Activated T-cell treated with anti-CD3 and anti-CD28 coated beads, Interleukin-2, amount 50 U/mL, for 72 hours (primary cell): ENCODE measurements at regions not wholly inside any gene's neighbourhood (a gene's known extent, or its start where the extent isn't known, plus 50 kb on each side); places are given as distances from the start of the nearest gene placed in this dataset.
"Not testable (repeated sequence)": the region's sequence is repeated elsewhere in the genome, so short reads cannot be mapped to it uniquely, and the experiment has no call there.

Experiments used
- ATAC-seq, 2 donors: fragments of 150-1000 bp; cut with Tn5 transposase; replicated peaks in 1 of 2; 2 replicates each; pipeline ENCODE4 v1.10.0; 2021; ENCODE audit warnings: moderate library complexity in 2 of 2, mild to moderate bottlenecking in 1 of 2
- DNase-seq, 2 donors: peaks; one replicate each; pipeline ENCODE4 v3.0.0; 2021 to 2022; ENCODE audit warnings: mixed read lengths in 1 of 2
- H3K27ac Mint-ChIP-seq: one replicate; pipeline ENCODE4 v1.8.0; 2022; ENCODE audit warnings: mild to moderate bottlenecking, moderate library complexity, mixed read lengths
- H3K27me3 Mint-ChIP-seq: one replicate; pipeline ENCODE4 v1.8.0; 2022; ENCODE audit warnings: low read depth, mixed read lengths
- H3K36me3 Mint-ChIP-seq, 2 donors: one replicate each; pipeline ENCODE4 v1.8.0; 2022; ENCODE audit warnings: mixed read lengths in 2 of 2, mild to moderate bottlenecking in 1 of 2; ENCODE audit not compliant: insufficient read depth in 2 of 2
- H3K4me1 Mint-ChIP-seq: one replicate; pipeline ENCODE4 v1.8.0; 2022; ENCODE audit warnings: low read depth, mixed read lengths
- H3K4me3 Mint-ChIP-seq, 2 donors: one replicate each; pipeline ENCODE4 v1.8.0; 2022; ENCODE audit warnings: mild to moderate bottlenecking in 2 of 2, mixed read lengths in 2 of 2, moderate library complexity in 2 of 2
- H3K9me3 Mint-ChIP-seq, 2 donors: one replicate each; pipeline ENCODE4 v1.8.0; 2022; ENCODE audit warnings: mixed read lengths in 2 of 2

DNA sequence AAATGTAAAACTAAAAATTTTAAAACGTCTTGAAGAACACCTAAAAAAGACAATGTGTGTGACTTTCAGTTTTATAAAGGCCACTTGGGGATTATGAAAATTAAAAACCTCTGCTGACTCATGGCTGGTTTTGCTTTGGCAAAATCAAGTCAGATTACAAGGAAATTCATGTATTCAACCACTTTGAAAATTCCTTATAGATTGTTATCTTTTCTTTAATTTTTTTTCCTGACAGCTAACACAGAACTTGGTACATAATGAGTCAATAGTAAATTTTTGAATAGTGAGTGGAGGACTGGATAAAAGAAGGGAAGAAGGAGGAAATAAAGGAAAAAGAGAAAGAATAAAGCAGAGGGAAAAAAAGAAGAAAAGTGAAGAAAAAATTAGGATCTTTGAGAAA lies 1774.7 kb upstream of the ACO1 start:
- DNase-seq, result no peak
- H3K27ac Mint-ChIP-seq, result no peak overlapping the region
- H3K4me3 Mint-ChIP-seq, result no peak overlapping the region
- no peaks in the 10 kb centered on the region for H3K4me1 Mint-ChIP-seq
- H3K27me3 Mint-ChIP-seq, result no peaks in the 10 kb centered on the region
- H3K36me3 Mint-ChIP-seq, result no peaks in the 10 kb centered on the region
- peaks cover 2% of the 10 kb centered on the region in 2 donors for H3K9me3 Mint-ChIP-seq
- ATAC-seq, result no peak

DNA sequence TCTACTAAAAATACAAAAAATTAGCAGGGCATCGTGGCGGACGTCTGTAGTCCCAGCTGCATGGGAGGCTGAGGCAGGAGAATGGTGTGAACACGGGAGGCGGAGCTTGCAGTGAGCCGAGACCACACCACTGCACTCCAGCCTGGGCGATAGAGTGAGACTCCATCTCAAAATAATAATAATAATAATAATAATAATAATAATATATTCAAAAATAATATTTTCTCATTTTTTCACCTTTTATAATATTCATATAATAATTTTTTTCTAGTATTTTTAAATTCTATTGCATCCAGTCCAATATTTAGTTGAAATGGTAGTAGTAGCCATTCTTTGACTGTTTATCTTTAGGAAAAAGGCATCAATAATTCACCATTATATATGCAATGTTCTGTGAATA lies 1767.7 kb upstream of the ACO1 start:
- H3K4me3 Mint-ChIP-seq, H3K27me3 Mint-ChIP-seq, DNase-seq, H3K36me3 Mint-ChIP-seq, H3K9me3 Mint-ChIP-seq, ATAC-seq, H3K4me1 Mint-ChIP-seq, H3K27ac Mint-ChIP-seq: not testable (repeated sequence)

DNA sequence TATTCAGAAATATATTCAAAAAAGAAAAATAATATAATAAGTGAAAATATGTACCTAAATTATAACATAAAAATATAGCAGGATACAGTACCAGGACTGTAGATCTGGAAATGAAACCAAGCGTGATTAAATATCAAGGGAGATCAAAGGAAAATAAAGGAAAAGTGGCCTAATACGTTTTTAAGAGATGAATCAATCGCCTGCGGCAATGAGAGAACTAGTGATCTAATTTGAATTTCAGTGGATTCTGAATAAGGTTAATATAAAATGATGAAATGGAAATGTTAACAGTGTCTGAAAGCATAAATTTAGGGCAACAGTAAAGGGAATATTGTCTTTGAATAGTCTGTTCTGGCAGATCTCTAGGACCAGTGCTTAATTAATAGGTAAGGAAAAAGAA lies 1761.9 kb upstream of the ACO1 start:
- ATAC-seq (no peak), DNase-seq (no peak)
- no peaks in the 10 kb centered on the region for H3K9me3 Mint-ChIP-seq
- no peak overlapping the region for H3K4me3 Mint-ChIP-seq
- H3K27ac Mint-ChIP-seq, result no peak overlapping the region
- H3K4me1 Mint-ChIP-seq, result no peaks in the 10 kb centered on the region
- no peaks in the 10 kb centered on the region for H3K27me3 Mint-ChIP-seq
- H3K36me3 Mint-ChIP-seq, result no peaks in the 10 kb centered on the region

DNA sequence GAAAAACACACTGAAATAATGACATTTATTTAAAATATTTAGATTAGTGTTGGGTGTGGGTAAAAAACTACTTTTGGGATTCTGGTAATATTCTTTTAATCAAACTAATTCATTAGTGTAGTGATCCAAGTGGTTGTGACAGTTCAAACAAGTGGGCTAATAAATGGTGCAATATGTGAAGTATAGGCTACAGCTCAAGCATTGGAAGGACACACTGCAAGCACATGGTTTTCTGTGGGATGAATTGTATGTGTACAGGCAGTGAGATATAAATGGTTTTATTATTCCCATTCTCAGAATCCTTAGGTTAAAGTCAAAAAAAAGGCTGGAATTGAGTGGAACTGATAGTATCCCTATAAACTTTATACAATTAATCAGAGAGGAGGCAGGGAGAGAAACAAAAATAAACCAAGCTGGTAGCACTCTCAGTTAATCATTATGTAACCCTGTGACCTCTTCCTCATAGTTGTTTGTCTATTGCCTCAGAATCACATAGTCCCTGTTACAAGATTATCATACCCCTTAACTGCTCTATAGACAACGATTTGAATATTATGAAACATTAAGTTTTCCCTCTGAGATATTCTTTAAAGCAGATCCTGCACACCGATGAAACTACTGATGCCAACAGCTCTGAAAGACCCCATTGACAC lies 1755.4 kb upstream of the ACO1 start:
- H3K27me3 Mint-ChIP-seq, result no peaks in the 10 kb centered on the region
- no peak overlapping the region for H3K27ac Mint-ChIP-seq
- H3K9me3 Mint-ChIP-seq, result peaks cover 0 to 2% of the 10 kb centered on the region in 2 donors
- no peak for DNase-seq
- no peak for ATAC-seq
- H3K4me3 Mint-ChIP-seq, result no peak overlapping the region
- H3K4me1 Mint-ChIP-seq, result no peaks in the 10 kb centered on the region
- H3K36me3 Mint-ChIP-seq, result no peaks in the 10 kb centered on the region

DNA sequence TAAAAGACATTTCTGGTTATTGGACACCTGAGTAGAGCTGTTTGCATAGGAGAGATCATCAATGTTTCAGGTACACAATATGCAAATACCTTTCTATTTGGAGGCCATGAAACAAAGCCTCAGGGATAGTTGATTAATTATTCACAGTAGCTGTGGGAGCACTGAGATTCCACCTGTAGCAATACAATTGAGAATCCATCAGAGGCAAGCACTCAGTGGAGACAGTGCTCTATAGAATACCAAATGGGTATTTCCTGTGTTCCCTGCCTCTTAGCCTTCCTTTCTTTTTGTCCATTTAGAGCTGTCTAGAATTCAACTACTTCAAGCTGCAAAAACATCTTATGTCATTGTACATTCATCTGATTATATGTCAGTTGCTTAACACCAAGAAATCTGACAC lies 1754.0 kb upstream of the ACO1 start:
- DNase-seq (no peak), ATAC-seq (no peak)
- Mint-ChIP-seq H3K27me3 (no peaks in the 10 kb centered on the region), H3K4me3 (no peak overlapping the region), H3K9me3 (peaks cover 0 to 2% of the 10 kb centered on the region in 2 donors), H3K36me3 (no peaks in the 10 kb centered on the region), H3K4me1 (no peaks in the 10 kb centered on the region), H3K27ac (no peak overlapping the region)

DNA sequence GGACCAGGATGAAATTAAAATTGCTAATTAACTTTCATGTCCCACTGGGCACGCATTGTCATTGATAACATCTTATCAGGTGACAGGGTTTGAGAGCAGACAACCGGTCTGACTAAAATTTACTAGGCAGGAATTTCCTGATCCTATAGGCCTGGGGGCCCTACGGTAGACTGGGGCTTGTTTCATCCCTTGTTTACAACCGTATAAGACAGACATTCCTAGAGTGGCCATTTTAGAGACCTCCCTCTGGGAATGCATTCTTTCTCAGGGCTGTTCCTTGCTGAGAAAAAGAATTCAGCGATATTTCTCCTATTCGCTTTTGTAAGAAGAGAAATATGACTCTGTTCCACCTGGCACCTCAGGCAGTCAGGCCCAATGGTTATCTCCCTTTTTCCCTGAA lies 1737.8 kb upstream of the ACO1 start:
- not testable (repeated sequence) for ATAC-seq, H3K9me3 Mint-ChIP-seq, H3K27me3 Mint-ChIP-seq, H3K36me3 Mint-ChIP-seq, H3K4me3 Mint-ChIP-seq, H3K27ac Mint-ChIP-seq, DNase-seq, H3K4me1 Mint-ChIP-seq

DNA sequence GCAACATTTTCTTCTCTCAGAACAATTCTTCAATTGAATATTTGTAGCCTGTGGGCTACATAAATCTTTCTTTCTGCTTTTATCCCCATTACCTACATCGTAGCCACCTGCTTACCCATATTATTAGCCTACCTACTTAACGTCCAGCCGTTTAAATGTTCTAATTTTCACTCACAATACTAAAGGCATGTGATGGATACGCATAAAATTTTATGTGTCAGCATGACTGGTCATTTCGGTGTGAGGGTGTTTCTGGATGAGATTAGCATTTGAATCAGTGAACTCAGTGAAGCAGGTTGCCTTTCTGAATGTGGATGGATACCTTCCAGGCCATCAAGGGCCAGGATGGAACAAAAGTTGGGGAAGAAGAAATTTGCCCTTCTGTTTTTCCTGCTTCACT lies 1722.5 kb upstream of the ACO1 start:
- H3K9me3 Mint-ChIP-seq, result no peaks in the 10 kb centered on the region
- no peaks in the 10 kb centered on the region for H3K27me3 Mint-ChIP-seq
- ATAC-seq (no peak), DNase-seq (no peak)
- H3K4me3 Mint-ChIP-seq, result no peak overlapping the region
- H3K27ac Mint-ChIP-seq, result no peak overlapping the region
- no peaks in the 10 kb centered on the region for H3K36me3 Mint-ChIP-seq
- H3K4me1 Mint-ChIP-seq, result no peaks in the 10 kb centered on the region

DNA sequence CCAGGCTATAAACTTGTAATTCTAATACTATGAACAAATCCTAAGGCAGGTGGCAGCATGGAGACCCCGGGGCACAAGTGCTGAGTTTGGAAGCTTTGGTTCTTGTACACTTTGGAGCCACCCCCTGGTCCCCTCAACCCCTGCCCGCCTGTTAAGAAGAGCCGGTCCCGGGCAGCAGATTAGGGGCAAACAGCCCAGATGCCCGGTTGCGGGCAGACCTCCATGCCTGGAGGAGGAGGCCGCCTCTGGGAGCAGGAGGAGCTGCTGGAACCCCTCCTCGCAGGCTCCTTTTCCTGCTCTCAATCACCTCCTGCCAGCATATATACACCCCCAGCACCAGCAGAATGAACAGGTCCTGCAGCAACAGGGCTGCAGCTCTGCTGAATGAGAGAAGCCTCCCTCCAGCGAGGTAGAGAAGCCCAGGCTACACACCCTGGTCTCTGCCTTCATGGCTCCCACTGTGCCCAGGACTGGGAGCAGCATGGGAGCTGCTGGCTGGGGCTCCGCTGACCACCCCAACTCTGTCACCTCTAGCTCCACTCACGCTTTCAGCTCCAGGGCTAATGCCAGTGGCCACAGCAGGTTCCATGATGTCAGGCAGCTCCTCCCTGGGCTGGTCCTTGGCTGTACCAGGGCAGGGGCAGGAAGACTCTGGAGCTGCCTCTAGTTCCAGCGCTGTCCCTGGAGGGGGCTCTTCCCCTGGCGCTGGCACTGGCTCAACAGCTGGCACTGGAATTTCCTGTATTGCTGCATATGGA lies 1713.5 kb upstream of the ACO1 start:
- Mint-ChIP-seq H3K9me3 (no peaks in the 10 kb centered on the region), H3K4me3 (no peak overlapping the region), H3K36me3 (no peaks in the 10 kb centered on the region), H3K27me3 (no peaks in the 10 kb centered on the region), H3K4me1 (no peaks in the 10 kb centered on the region), H3K27ac (no peak overlapping the region)
- DNase-seq, result no peak
- ATAC-seq, result no peak

DNA sequence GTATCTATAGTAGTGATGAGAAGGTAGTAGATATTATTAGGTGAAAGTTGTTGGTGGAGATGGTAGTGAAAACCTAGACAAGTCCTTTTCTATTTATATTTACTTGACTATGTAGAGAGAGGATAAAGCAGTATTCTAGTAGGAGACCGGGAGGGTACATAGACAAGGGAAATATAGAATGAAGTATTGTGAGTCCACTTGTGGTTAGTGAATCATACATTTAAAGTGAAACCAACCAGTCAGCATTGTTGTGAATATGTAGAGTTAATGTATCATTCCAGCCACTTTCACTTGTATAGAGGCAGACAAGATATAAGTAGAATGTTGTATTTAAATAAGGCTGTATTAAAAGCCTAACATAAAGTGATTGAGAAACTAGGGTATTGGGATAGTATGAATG lies 1711.3 kb upstream of the ACO1 start:
- H3K27me3 Mint-ChIP-seq, result no peaks in the 10 kb centered on the region
- no peak overlapping the region for H3K4me3 Mint-ChIP-seq
- H3K36me3 Mint-ChIP-seq, result no peaks in the 10 kb centered on the region
- H3K9me3 Mint-ChIP-seq, result no peaks in the 10 kb centered on the region
- DNase-seq, result no peak
- H3K4me1 Mint-ChIP-seq, result no peaks in the 10 kb centered on the region
- H3K27ac Mint-ChIP-seq, result no peak overlapping the region
- no peak for ATAC-seq

DNA sequence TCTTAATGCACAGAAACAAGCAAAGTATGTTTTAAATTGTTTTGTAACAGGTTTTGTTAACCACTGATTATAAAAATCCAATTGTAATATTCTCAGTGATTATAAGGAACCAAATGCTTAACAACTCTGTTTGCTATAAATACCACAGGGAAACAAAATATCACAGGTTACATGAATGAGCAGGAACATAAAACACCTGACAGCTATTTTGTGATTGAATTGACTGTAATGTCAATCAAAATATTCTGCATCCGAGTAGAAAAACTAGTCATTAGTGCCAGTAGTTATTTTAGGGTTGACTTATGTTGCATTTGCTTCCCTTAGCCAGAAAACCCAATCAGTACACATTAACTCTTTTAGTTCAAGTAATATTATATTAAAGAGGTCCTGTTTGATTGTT lies 1707.8 kb upstream of the ACO1 start:
- Mint-ChIP-seq H3K4me1 (no peaks in the 10 kb centered on the region), H3K9me3 (no peaks in the 10 kb centered on the region), H3K36me3 (no peaks in the 10 kb centered on the region)

DNA sequence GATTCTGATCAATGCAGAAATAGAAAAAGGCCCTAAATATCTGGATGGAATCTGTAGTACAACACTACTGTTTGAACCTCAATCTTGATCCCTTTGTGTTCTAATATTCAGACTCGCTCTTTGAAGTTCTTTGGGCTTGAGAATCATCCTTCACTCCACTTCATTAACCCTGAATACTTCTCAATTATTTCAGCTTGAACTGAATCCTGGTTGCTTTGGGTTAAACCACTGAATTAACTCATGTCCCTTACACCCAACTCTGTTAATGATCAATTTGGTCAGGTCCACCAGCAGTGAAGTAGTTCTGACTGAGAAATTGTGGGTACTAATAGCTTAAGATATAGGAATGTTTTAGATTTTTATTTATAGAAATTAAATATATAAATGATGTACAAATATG lies 1707.2 kb upstream of the ACO1 start:
- no peak overlapping the region for H3K27ac Mint-ChIP-seq
- DNase-seq (no peak), ATAC-seq (no peak)
- H3K36me3 Mint-ChIP-seq, result no peaks in the 10 kb centered on the region
- no peaks in the 10 kb centered on the region for H3K9me3 Mint-ChIP-seq
- H3K27me3 Mint-ChIP-seq, result no peaks in the 10 kb centered on the region
- no peaks in the 10 kb centered on the region for H3K4me1 Mint-ChIP-seq
- no peak overlapping the region for H3K4me3 Mint-ChIP-seq

More for the DNA sequence above, 1707.8 kb upstream of the ACO1 start:
- no peak overlapping the region for H3K27ac Mint-ChIP-seq
- ATAC-seq (no peak), DNase-seq (no peak)
- H3K27me3 Mint-ChIP-seq, result no peaks in the 10 kb centered on the region
- no peak overlapping the region for H3K4me3 Mint-ChIP-seq

DNA sequence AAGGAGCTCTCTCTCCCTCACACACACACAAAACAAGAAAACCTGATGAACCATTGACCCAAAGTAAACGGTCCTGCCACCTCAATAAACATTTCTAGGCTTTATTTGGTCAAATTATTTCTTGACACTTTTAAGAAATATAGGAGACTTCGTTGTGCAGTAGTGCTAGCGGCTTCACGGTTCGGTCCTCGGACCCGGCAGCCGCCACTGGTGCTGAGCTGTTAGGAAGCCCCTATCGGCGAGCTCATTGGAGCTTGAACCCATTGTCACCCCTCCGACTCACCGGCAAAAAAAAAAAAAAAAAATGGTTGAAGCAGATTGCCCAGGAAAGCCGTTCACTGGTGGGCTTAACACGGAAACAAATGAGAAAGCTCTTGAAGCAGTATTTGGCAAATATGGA lies 1695.6 kb upstream of the ACO1 start:
- Mint-ChIP-seq H3K27me3 (no peaks in the 10 kb centered on the region), H3K27ac (no peak overlapping the region), H3K36me3 (no peaks in the 10 kb centered on the region), H3K4me1 (no peaks in the 10 kb centered on the region), H3K4me3 (no peak overlapping the region), H3K9me3 (peaks cover 2 to 7% of the 10 kb centered on the region in 2 donors)
- no peak for ATAC-seq
- DNase-seq, result no peak

DNA sequence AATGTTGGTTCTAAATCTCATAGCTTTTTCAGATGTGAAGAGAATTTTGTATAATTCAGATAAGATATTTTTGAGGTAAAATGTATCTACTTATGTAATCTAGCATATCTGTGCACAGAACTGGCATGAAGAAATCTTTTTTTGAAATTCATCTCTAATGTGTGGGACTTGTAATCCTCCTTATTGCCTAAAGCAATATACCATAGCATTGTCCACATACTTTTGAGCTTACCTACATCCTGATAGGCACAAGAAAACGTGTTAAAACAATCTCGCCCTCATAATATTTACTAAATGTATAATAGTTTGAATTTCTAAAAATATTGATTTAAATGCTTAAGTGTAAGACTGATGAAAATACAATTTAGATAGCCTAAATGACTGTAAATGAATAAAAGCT lies 1686.5 kb upstream of the ACO1 start:
- Mint-ChIP-seq H3K27me3 (no peaks in the 10 kb centered on the region), H3K9me3 (peaks cover 0 to 1% of the 10 kb centered on the region in 2 donors), H3K27ac (no peak overlapping the region), H3K36me3 (no peaks in the 10 kb centered on the region), H3K4me3 (no peak overlapping the region), H3K4me1 (no peaks in the 10 kb centered on the region)
- DNase-seq, result no peak
- no peak for ATAC-seq

DNA sequence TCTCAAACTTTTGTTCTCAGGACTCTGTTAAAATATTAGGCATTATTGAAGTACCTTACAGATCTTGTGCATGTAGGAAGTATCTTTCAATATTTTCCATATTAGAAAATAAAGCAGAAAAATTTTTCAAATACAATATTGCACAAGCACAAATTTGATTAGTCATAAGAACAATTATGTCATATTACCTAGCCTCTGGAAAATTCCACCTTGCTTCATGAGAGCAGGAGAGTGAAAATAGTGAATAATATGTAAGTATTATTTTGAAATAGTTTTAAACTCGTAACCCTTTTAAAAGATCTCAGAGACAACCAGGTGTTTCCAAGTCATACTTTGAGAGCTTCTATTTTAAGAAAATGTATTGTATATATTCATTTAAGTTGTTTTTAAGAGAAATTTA lies 1672.9 kb upstream of the ACO1 start:
- Mint-ChIP-seq H3K36me3 (no peaks in the 10 kb centered on the region), H3K27me3 (no peaks in the 10 kb centered on the region), H3K4me1 (no peaks in the 10 kb centered on the region), H3K4me3 (no peak overlapping the region), H3K9me3 (no peaks in the 10 kb centered on the region), H3K27ac (no peak overlapping the region)
- DNase-seq (no peak), ATAC-seq (no peak)
